GM13977 (cell line): ENCODE measurements at regions not wholly inside any gene's neighbourhood (a gene's known extent, or its start where the extent isn't known, plus 50 kb on each side); places are given as distances from the start of the nearest gene placed in this dataset.

Source experiments
- DNase-seq: peaks from one replicate; pipeline ENCODE4 v3.0.0; 2012; ENCODE audit warnings: low spot score
- CTCF ChIP-seq: IDR thresholded peaks from 2 replicates; pipeline ENCODE4 v1.5.1; 2012; ENCODE audit warnings: mild to moderate bottlenecking, control low read depth; ENCODE audit not compliant: insufficient read depth; ENCODE audit errors: extremely low read depth, missing control alignments
- in situ Hi-C: fragments of 300-500 bp; cut with MboI; formaldehyde crosslinking; loops from one replicate; pipeline ENCODE4 v1.12.0; 2022; ENCODE audit warnings: low sequenced_read_pairs, low pct_unique_long_range_greater_than_20kb, mixed read lengths, inconsistent platforms; ENCODE audit not compliant: unreplicated experiment

GRCh38 chr4:17095771-17096170, 197.3 kb upstream of the LDB2 start:
- in situ Hi-C loops, result no loop called here
- DNase-seq, result no peak
- TF ChIP-seq CTCF, result no peak

DNA sequence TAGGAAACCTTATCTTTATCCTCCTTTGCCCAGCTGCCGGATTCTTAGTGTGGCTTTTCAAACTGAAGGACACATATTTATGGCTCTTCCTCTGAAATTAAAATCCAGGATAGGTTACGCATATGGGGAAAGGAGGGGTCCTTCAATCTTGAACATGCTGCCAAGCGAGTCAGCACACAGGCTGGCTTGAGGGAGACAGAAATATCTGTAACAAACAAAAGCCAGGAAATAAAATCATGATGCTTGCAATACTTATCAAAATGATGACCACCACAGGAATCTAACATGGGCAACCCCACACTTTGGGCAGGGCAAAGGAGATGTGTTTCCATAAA, 196.4 kb upstream of the LDB2 start:
- DNase-seq, result no peak
- TF ChIP-seq CTCF, result no peak
- in situ Hi-C loops, result no loop called here

- no peak for DNase-seq
- in situ Hi-C loops, result no loop called here
- no peak for TF ChIP-seq CTCF
Observed at GRCh38 chr4:17094159-17094875, 195.9 kb upstream of the LDB2 start.

- no peak for DNase-seq
- TF ChIP-seq CTCF, result no peak
- in situ Hi-C loops, result no loop called here
Observed at GRCh38 chr4:17093481-17093880, 195.0 kb upstream of the LDB2 start.

DNA sequence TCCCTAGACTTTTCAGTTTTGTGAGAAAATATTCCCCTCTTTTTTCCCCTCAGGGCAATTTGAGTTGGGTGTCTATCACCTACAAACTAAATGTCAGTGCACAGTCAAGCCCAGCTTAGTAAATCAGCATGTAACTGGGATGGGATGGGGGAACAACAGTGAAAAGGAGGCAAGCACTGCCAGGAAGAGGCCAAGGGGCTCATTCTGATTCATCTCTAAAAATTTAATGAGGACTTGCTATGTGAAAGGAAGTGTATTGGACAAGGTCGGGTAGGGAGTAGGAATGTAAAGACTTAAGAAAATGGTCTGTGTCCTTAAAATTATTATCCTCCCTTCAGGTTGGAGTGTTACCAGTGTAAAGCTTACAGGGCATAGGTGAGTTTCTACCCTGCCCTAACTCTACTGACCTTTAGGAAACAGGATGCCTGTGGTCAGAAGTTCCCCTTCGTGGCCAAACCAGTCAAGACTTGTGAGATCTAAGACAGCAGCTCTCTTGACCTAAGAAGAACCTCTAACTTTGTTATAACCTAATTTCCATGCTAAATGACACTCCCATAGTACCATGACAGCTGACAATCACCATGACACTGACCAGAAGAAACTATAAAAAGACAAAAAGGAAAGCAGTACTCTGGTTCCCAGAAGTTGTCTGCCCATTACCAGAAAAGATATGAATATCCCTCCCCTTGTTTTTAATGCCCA, 194.4 kb upstream of the LDB2 start:
- in situ Hi-C loops, result no loop called here
- DNase-seq, result no peak
- no peak for TF ChIP-seq CTCF

- TF ChIP-seq CTCF, result no peak
- in situ Hi-C loops, result no loop called here
- no peak for DNase-seq
Observed at GRCh38 chr4:17091104-17091503, 192.7 kb upstream of the LDB2 start.
